HCT116 (cell line): ENCODE measurements at regions not wholly inside any gene's neighbourhood (a gene's known extent, or its start where the extent isn't known, plus 50 kb on each side); places are given as distances from the start of the nearest gene placed in this dataset.

ENCODE experiments used
- ATAC-seq: fragments of 200-7000 bp; cut with Tn5 transposase; 2 replicates; pipeline ENCODE4 v1.9.1; 2020; ENCODE audit warnings: mild to moderate bottlenecking, moderate library complexity
- BruUV-seq: library from RNA; stranded (reverse); fragments of 400-500 nt; replicated peaks from 2 replicates; lab custom pipeline; 2021; lab: Mats Ljungman, UMichigan
- CTCF ChIA-PET: fragments of 300-600 bp; sonication (Branson Sonifier 250); formaldehyde crosslinking; loops from one replicate; lab custom pipeline; 2021; ENCODE audit warnings: antibody characterized with exemption; lab: Charles Lee
- POLR2A ChIA-PET: fragments of 300-600, 350-600 bp; sonication (Branson Sonifier 250); formaldehyde crosslinking; loops from one replicate; lab custom pipeline; 2021; ENCODE audit warnings: antibody characterized with exemption; lab: Charles Lee
- RAD21 ChIA-PET, 2 experiments: fragments of 300-600 bp; sonication (Branson Sonifier 250); formaldehyde crosslinking; loops; one replicate each; lab custom pipeline; 2023; ENCODE audit warnings: low total read pairs in 2 of 2; ENCODE audit not compliant: uncharacterized antibody in 2 of 2, unreplicated experiment in 2 of 2, low non-redundant PET in 1 of 2; lab: Charles Lee
- DNase-seq: peaks from one replicate; pipeline ENCODE4 v3.0.0-alpha.2; 2010; ENCODE audit warnings: low read depth, low spot score
- H2AFZ ChIP-seq: fragments of 200-600 bp; shearing (Covaris generic), sonication (generic); 2 replicates; pipeline ENCODE4 v1.6.1; 2017; ENCODE audit warnings: low read depth, mixed run types, mixed read lengths, antibody characterized with exemption, low read length; ENCODE audit not compliant: poor library complexity, severe bottlenecking
- H3K27ac ChIP-seq: 2 replicates; pipeline ENCODE4 v1.5.1; 2012; ENCODE audit warnings: low read depth, low read length
- H3K27me3 ChIP-seq: fragments of 200-600 bp; sonication (generic); 2 replicates; pipeline ENCODE4 v1.6.1; 2016; ENCODE audit warnings: mixed run types, low read length, mixed read lengths; ENCODE audit not compliant: insufficient read depth
- H3K36me3 ChIP-seq, 2 experiments: fragments of 200-500 bp in 1 of 2; fragments of 200-600 bp in 1 of 2; sonication (Bioruptor generic) in 1 of 2; sonication (generic) in 1 of 2; 2 replicates each; pipeline versions ENCODE4 v1.5.1 to v1.6.1; 2014 to 2016; ENCODE audit warnings: low read length in 2 of 2, inconsistent platforms in 1 of 2, mixed read lengths in 1 of 2, mixed run types in 1 of 2; ENCODE audit not compliant: insufficient read depth in 2 of 2, control insufficient read depth in 1 of 2
- H3K4me1 ChIP-seq, 2 experiments: fragments of 200-600 bp in 1 of 2; sonication (generic) in 1 of 2; 2 replicates each; pipeline versions ENCODE4 v1.5.1 to v1.6.1; 2012 to 2017; ENCODE audit warnings: low read length in 2 of 2, inconsistent platforms in 1 of 2, mild to moderate bottlenecking in 1 of 2, mixed read lengths in 1 of 2, mixed run types in 1 of 2, moderate library complexity in 1 of 2; ENCODE audit not compliant: insufficient read depth in 2 of 2, control insufficient read depth in 1 of 2
- H3K4me2 ChIP-seq: fragments of 200-600 bp; sonication (generic); 2 replicates; pipeline ENCODE4 v1.6.1; 2017; ENCODE audit warnings: mixed run types, low read length, mixed read lengths
- H3K4me3 ChIP-seq, 2 experiments: fragments of 200-600 bp in 1 of 2; sonication (generic) in 1 of 2; replicated peaks in 1 of 2; 2 replicates each; pipeline ENCODE4 v1.5.1; 2011 to 2016; ENCODE audit warnings: low read length in 2 of 2, control low read depth in 1 of 2, low read depth in 1 of 2, mild to moderate bottlenecking in 1 of 2, mixed read lengths in 1 of 2, mixed run types in 1 of 2
- H3K79me2 ChIP-seq: fragments of 200-600 bp; sonication (generic); 2 replicates; pipeline ENCODE4 v1.6.1; 2017; ENCODE audit warnings: mild to moderate bottlenecking, mixed run types, low read length, moderate library complexity, mixed read lengths; ENCODE audit not compliant: insufficient read depth
- H3K9ac ChIP-seq: fragments of 200-600 bp; sonication (generic); 2 replicates; pipeline ENCODE4 v1.6.1; 2016; ENCODE audit warnings: low read length, mixed read lengths
- H3K9me2 ChIP-seq: fragments of 200-600 bp; sonication (generic), shearing (Covaris generic); 2 replicates; pipeline ENCODE4 v1.6.1; 2017; ENCODE audit warnings: mixed run types, mild to moderate bottlenecking, moderate library complexity; ENCODE audit not compliant: insufficient read depth
- H3K9me3 ChIP-seq, 2 experiments: fragments of 200-500 bp in 1 of 2; fragments of 200-600 bp in 1 of 2; sonication (Bioruptor generic) in 1 of 2; sonication (generic) in 1 of 2; 2 replicates each; pipeline ENCODE4 v1.6.1; 2014 to 2017; ENCODE audit warnings: low read length in 2 of 2, mixed read lengths in 2 of 2, inconsistent platforms in 1 of 2, low read depth in 1 of 2, mild to moderate bottlenecking in 1 of 2, mixed run types in 1 of 2, moderate library complexity in 1 of 2; ENCODE audit not compliant: control insufficient read depth in 1 of 2, insufficient read depth in 1 of 2
- H4K20me1 ChIP-seq: fragments of 200-600 bp; sonication (generic), shearing (Covaris generic); 2 replicates; pipeline ENCODE4 v1.6.1; 2017; ENCODE audit warnings: mixed run types, mild to moderate bottlenecking, moderate library complexity; ENCODE audit not compliant: insufficient read depth
- ATF3 ChIP-seq: IDR thresholded peaks from 2 replicates; pipeline ENCODE4 v1.6.1; 2012
- CBX3 ChIP-seq: IDR thresholded peaks from 2 replicates; pipeline ENCODE4 v1.6.1; 2012; ENCODE audit warnings: low read depth
- CTCF ChIP-seq, 3 experiments: fragments of 200-600 bp in 1 of 3; sonication (generic) in 1 of 3; IDR thresholded peaks in 2 of 3; conservative IDR thresholded peaks in 1 of 3; 2 replicates each; pipeline ENCODE4 v1.5.1; 2012 to 2017; ENCODE audit warnings: low read depth in 2 of 3, low read length in 2 of 3, antibody characterized with exemption in 1 of 3, borderline replicate concordance in 1 of 3, control low read depth in 1 of 3, mild to moderate bottlenecking in 1 of 3, mixed read lengths in 1 of 3, mixed run types in 1 of 3, moderate library complexity in 1 of 3; ENCODE audit not compliant: insufficient read depth in 1 of 3
- EGR1 ChIP-seq: IDR thresholded peaks from 2 replicates; pipeline ENCODE4 v1.6.1; 2012; ENCODE audit warnings: low read depth
- ELF1 ChIP-seq: IDR thresholded peaks from 2 replicates; pipeline ENCODE4 v1.6.1; 2012; ENCODE audit warnings: low read depth, borderline replicate concordance
- EZH2phosphoT487 ChIP-seq: fragments of 200-600 bp; IDR thresholded peaks from 2 replicates; pipeline ENCODE4 v1.6.1; 2018; ENCODE audit warnings: antibody characterized with exemption, borderline replicate concordance
- FOSL1 ChIP-seq: IDR thresholded peaks from 2 replicates; pipeline ENCODE4 v1.6.1; 2012; ENCODE audit warnings: low read depth
- JUND ChIP-seq: IDR thresholded peaks from 2 replicates; pipeline ENCODE4 v1.6.1; 2012
- POLR2AphosphoS5 ChIP-seq: IDR thresholded peaks from 2 replicates; pipeline ENCODE4 v1.6.1; 2011; ENCODE audit warnings: mild to moderate bottlenecking, low read depth, low read length, moderate library complexity
- RAD21 ChIP-seq: IDR thresholded peaks from 2 replicates; pipeline ENCODE4 v1.6.1; 2012; ENCODE audit warnings: low read depth, mild to moderate bottlenecking
- SIN3A ChIP-seq: IDR thresholded peaks from 2 replicates; pipeline ENCODE4 v1.6.1; 2012; ENCODE audit warnings: low read depth
- SP1 ChIP-seq: IDR thresholded peaks from 2 replicates; pipeline ENCODE4 v1.6.1; 2012; ENCODE audit warnings: low read depth
- SRF ChIP-seq: IDR thresholded peaks from 2 replicates; pipeline ENCODE4 v1.6.1; 2012; ENCODE audit warnings: low read depth
- YY1 ChIP-seq: IDR thresholded peaks from 2 replicates; pipeline ENCODE4 v1.6.1; 2011; ENCODE audit warnings: low read length, low read depth, moderate library complexity, mild to moderate bottlenecking; ENCODE audit not compliant: insufficient replicate concordance; ENCODE audit errors: extremely low read depth
- ZNF274 ChIP-seq: fragments of 200-500 bp; sonication (Bioruptor generic); IDR thresholded peaks from 2 replicates; pipeline ENCODE4 v1.6.1; 2014; ENCODE audit warnings: mild to moderate bottlenecking, low read depth, low read length, inconsistent platforms
- intact Hi-C: fragments of 100-400 bp; cut with micrococcal nuclease; formaldehyde crosslinking; loops from 2 replicates; pipeline ENCODE4 v1.10.0; 2022
- TF ChIP-seq, protein P1 (sequence below): IDR thresholded peaks from 2 replicates; pipeline ENCODE4 v1.6.1; 2011; ENCODE audit warnings: mild to moderate bottlenecking, low read length, moderate library complexity; ENCODE audit not compliant: insufficient replicate concordance; ENCODE audit errors: extremely low read depth
- TF ChIP-seq, protein P2 (sequence below): IDR thresholded peaks from 2 replicates; pipeline ENCODE4 v1.6.1; 2012

DNA sequence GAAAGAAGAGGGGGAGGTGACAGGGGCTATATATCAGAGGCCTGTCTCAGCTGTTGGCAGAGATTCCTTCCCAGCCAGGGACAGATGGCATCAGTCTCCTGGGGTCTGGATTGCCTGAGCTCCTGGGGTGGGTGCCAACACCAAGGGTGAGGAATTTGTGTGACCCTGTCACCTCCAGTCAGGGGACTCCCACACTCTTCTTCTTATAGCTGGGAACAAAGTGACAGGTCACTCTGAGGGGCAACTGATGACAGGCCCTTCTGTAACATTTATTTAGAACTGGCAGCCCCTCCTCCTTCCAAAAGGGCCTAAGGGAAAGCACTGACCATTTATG lies 53.7 kb upstream of the DUSP5 start (continued):
- TF ChIP-seq, protein P1, sequence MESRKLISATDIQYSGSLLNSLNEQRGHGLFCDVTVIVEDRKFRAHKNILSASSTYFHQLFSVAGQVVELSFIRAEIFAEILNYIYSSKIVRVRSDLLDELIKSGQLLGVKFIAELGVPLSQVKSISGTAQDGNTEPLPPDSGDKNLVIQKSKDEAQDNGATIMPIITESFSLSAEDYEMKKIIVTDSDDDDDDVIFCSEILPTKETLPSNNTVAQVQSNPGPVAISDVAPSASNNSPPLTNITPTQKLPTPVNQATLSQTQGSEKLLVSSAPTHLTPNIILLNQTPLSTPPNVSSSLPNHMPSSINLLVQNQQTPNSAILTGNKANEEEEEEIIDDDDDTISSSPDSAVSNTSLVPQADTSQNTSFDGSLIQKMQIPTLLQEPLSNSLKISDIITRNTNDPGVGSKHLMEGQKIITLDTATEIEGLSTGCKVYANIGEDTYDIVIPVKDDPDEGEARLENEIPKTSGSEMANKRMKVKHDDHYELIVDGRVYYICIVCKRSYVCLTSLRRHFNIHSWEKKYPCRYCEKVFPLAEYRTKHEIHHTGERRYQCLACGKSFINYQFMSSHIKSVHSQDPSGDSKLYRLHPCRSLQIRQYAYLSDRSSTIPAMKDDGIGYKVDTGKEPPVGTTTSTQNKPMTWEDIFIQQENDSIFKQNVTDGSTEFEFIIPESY, result no peak
- TF ChIP-seq SIN3A (no peak), YY1 (no peak), RAD21 (no peak), JUND (no peak), CBX3 (no peak), POLR2AphosphoS5 (no peak), EGR1 (no peak), ATF3 (no peak), EZH2phosphoT487 (no peak), ZNF274 (no peak)
- TF ChIP-seq, protein P2, sequence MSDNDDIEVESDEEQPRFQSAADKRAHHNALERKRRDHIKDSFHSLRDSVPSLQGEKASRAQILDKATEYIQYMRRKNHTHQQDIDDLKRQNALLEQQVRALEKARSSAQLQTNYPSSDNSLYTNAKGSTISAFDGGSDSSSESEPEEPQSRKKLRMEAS, result no peak

DNA sequence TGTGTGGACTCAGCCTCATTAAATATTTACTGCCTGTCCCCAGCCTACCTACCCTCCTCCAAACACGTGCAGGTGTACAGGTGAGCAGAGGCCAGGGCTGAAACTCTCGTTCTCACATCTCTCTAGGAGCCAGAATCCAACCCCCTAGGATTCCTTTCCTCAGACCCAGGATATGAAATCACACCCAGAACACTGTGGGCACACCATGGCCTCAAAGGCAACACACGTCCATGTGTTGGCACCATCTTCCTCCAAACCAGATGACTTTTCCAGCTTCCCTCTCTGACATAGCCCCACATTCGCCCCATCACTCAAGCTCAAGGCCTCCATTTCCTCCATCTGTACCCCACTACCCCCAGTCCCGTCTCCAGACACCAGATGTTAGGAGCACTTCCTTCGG lies 51.8 kb upstream of the DUSP5 start:
- intact Hi-C loops, result no loop called here
- no peak for TF ChIP-seq ELF1
- no peak for TF ChIP-seq CBX3
- no peak for TF ChIP-seq JUND
- no peak for TF ChIP-seq SP1
- no peak for TF ChIP-seq YY1
- no peak for TF ChIP-seq EZH2phosphoT487
- no peak for TF ChIP-seq FOSL1
- TF ChIP-seq SRF, result no peak
- TF ChIP-seq CTCF (IDR thresholded peaks at IDR 0.05 in 2 of 3, conservative IDR thresholded peaks at IDR 0.05 in 1 of 3; ENCODE audit: borderline replicate concordance in 1 of 3, insufficient read depth in 1 of 3, low read depth in 2 of 3, low read length in 2 of 3), result no peak
- no peak for TF ChIP-seq ATF3
- no peak for DNase-seq
- H3K9ac ChIP-seq, result no peak overlapping the region
- RAD21 ChIA-PET, result no interaction called here
- no peak overlapping the region for H2AFZ ChIP-seq
- H3K27ac ChIP-seq, result no peak overlapping the region
- H3K27me3 ChIP-seq, result no peaks in the 10 kb centered on the region
- no peaks in the 10 kb centered on the region for H3K9me3 ChIP-seq
- no peaks in the 10 kb centered on the region for H3K9me2 ChIP-seq
- POLR2A ChIA-PET, result interaction anchor here (1.0 to 1.8 kb wide), 4 partner anchors 10 to 92 kb away, joined by 3 to 4 read pairs (median 4); no protein-coding TSS in a partner anchor
- peaks cover 14 to 29% of the 10 kb centered on the region in 2 experiments for H3K4me1 ChIP-seq
- no peak overlapping the region for H3K4me3 ChIP-seq
- H3K79me2 ChIP-seq, result no peaks in the 10 kb centered on the region
- no TSS peak for BruUV-seq
- H3K4me2 ChIP-seq, result no peak overlapping the region
- H4K20me1 ChIP-seq, result no peaks in the 10 kb centered on the region
- no peak for ATAC-seq
- CTCF ChIA-PET, result no interaction called here
- H3K36me3 ChIP-seq, result no peaks in the 10 kb centered on the region
